ENCODE measurements at regions not wholly inside any gene's neighbourhood (a gene's known extent, or its start where the extent isn't known, plus 50 kb on each side); places are given as distances from the start of the nearest gene placed in this dataset.

- POLR2A ChIA-PET: no interaction called here
- Histone ChIP-seq H3K36me3 (ENCODE audit: control insufficient read depth, insufficient read depth, low read length) (no peaks in the 10 kb centered on the region), H3K4me3 (ENCODE audit: low read depth, low read length) (no peak overlapping the region), H3K9me3 (no peaks in the 10 kb centered on the region), H3K4me1 (no peaks in the 10 kb centered on the region), H3K27me3 (replicated peaks; ENCODE audit: control insufficient read depth, insufficient read depth, low read length) (no peaks in the 10 kb centered on the region)
- Mint-ChIP-seq H3K36me3 (ENCODE audit: insufficient read depth, unreplicated experiment) (no peaks in the 10 kb centered on the region), H3K9me3 (ENCODE audit: unreplicated experiment) (no peaks in the 10 kb centered on the region), H3K4me1 (ENCODE audit: low read depth, unreplicated experiment) (no peaks in the 10 kb centered on the region), H3K27me3 (ENCODE audit: insufficient read depth, unreplicated experiment) (peaks cover 6% of the 10 kb centered on the region), H3K4me3 (ENCODE audit: unreplicated experiment) (no peak overlapping the region), H3K27ac (ENCODE audit: unreplicated experiment) (no peak overlapping the region)
- intact Hi-C loops (cut with micrococcal nuclease; ENCODE audit: unreplicated experiment): no loop called here
- CTCF ChIA-PET: no interaction called here
- BruUV-seq (replicated peaks): no TSS peak
- no peak for DNase-seq
- TF ChIP-seq CTCF (IDR thresholded peaks at IDR 0.05; ENCODE audit: insufficient read depth in 1 of 2, low read depth in 1 of 2, low read length in 1 of 2, severe bottlenecking in 1 of 2, unreplicated experiment in 1 of 2): no peak
Observed at GRCh38 chr2:107259408-107260195, 373.6 kb upstream of the ST6GAL2 start.

DNA sequence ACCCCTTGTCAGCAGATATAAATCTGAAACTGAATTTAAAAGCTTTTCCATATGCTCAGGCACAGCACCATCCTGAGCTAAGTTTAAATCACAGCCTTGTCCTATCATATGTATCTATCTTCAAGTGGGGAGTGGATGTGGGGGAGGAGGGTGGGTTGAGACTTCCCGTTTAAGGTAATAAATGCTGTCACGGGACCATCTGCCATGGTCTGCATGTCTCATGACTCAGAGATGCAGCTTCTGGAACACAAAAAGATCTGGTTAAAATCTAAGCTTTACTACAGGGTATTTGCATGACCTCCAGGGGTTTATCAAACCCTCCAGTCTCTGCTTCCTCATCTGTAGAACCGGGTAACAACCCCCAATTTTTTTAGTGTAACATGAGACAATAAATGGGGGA is 377.7 kb upstream of the ST6GAL2 start:
- intact Hi-C loops (cut with micrococcal nuclease; ENCODE audit: unreplicated experiment): no loop called here

GRCh38 chr2:107264184-107264583 is 378.2 kb upstream of the ST6GAL2 start:
- Mint-ChIP-seq H3K36me3 (ENCODE audit: insufficient read depth, unreplicated experiment) (no peaks in the 10 kb centered on the region), H3K27me3 (ENCODE audit: insufficient read depth, unreplicated experiment) (no peaks in the 10 kb centered on the region), H3K27ac (ENCODE audit: unreplicated experiment) (no peak overlapping the region), H3K9me3 (ENCODE audit: unreplicated experiment) (no peaks in the 10 kb centered on the region), H3K4me1 (ENCODE audit: low read depth, unreplicated experiment) (no peaks in the 10 kb centered on the region), H3K4me3 (ENCODE audit: unreplicated experiment) (no peak overlapping the region)
- DNase-seq: no peak
- ChIA-PET POLR2A (no interaction called here), CTCF (no interaction called here)
- intact Hi-C loops (cut with micrococcal nuclease; ENCODE audit: unreplicated experiment): no loop called here
- BruUV-seq (replicated peaks): no TSS peak
- Histone ChIP-seq H3K9me3 (no peaks in the 10 kb centered on the region), H3K4me1 (no peaks in the 10 kb centered on the region), H3K4me3 (ENCODE audit: low read depth, low read length) (no peak overlapping the region), H3K27me3 (replicated peaks; ENCODE audit: control insufficient read depth, insufficient read depth, low read length) (no peaks in the 10 kb centered on the region), H3K36me3 (ENCODE audit: control insufficient read depth, insufficient read depth, low read length) (no peaks in the 10 kb centered on the region)
- no peak for TF ChIP-seq CTCF (IDR thresholded peaks at IDR 0.05; ENCODE audit: insufficient read depth in 1 of 2, low read depth in 1 of 2, low read length in 1 of 2, severe bottlenecking in 1 of 2, unreplicated experiment in 1 of 2)

More for the DNA sequence above, 377.7 kb upstream of the ST6GAL2 start:
- Mint-ChIP-seq H3K36me3 (ENCODE audit: insufficient read depth, unreplicated experiment) (no peaks in the 10 kb centered on the region), H3K4me1 (ENCODE audit: low read depth, unreplicated experiment) (no peaks in the 10 kb centered on the region), H3K27ac (ENCODE audit: unreplicated experiment) (no peak overlapping the region), H3K9me3 (ENCODE audit: unreplicated experiment) (no peaks in the 10 kb centered on the region), H3K4me3 (ENCODE audit: unreplicated experiment) (no peak overlapping the region), H3K27me3 (ENCODE audit: insufficient read depth, unreplicated experiment) (no peaks in the 10 kb centered on the region)
- TF ChIP-seq CTCF (IDR thresholded peaks at IDR 0.05; ENCODE audit: insufficient read depth in 1 of 2, low read depth in 1 of 2, low read length in 1 of 2, severe bottlenecking in 1 of 2, unreplicated experiment in 1 of 2): no peak
- ChIA-PET POLR2A (no interaction called here), CTCF (no interaction called here)
- H3K27me3 ChIP-seq (replicated peaks; ENCODE audit: control insufficient read depth, insufficient read depth, low read length): no peaks in the 10 kb centered on the region
- no peak for DNase-seq
- H3K4me1 ChIP-seq: no peaks in the 10 kb centered on the region
- H3K9me3 ChIP-seq: no peaks in the 10 kb centered on the region
- no TSS peak for BruUV-seq (replicated peaks)
- H3K36me3 ChIP-seq (ENCODE audit: control insufficient read depth, insufficient read depth, low read length): no peaks in the 10 kb centered on the region
- no peak overlapping the region for H3K4me3 ChIP-seq (ENCODE audit: low read depth, low read length)
